Inferior parietal cortex (tissue), 1 donor: ENCODE measurements at regions not wholly inside any gene's neighbourhood (a gene's known extent, or its start where the extent isn't known, plus 50 kb on each side); places are given as distances from the start of the nearest gene placed in this dataset.
A peak's percentile ranks its signal among the peaks of the same experiment; 100 is the strongest.

ENCODE experiments used
- DNase-seq: peaks from one replicate; pipeline ENCODE4 v3.0.0-alpha.2; 2016; ENCODE audit errors: extremely low spot score

- no peak for DNase-seq
Measured at GRCh38 chr12:28601570-28602058, 411.4 kb downstream of the CCDC91 start.

GRCh38 chr12:28602786-28603185, 412.5 kb downstream of the CCDC91 start:
- DNase-seq, result no peak

- no peak for DNase-seq
Measured at GRCh38 chr12:28603239-28603638, 413.0 kb downstream of the CCDC91 start.

- no peak for DNase-seq
Measured at GRCh38 chr12:28603801-28604200, 413.5 kb downstream of the CCDC91 start.

GRCh38 chr12:28604240-28604639, 414.0 kb downstream of the CCDC91 start:
- DNase-seq, result no peak

- DNase-seq, result no peak
Measured at GRCh38 chr12:28606967-28607557, 416.8 kb downstream of the CCDC91 start.

GRCh38 chr12:28610401-28611114, 420.3 kb downstream of the CCDC91 start:
- no peak for DNase-seq

GRCh38 chr12:28611115-28611435, 420.8 kb downstream of the CCDC91 start:
- DNase-seq, result no peak

GRCh38 chr12:28611449-28611848, 421.2 kb downstream of the CCDC91 start:
- no peak for DNase-seq

GRCh38 chr12:28618171-28618570, 427.9 kb downstream of the CCDC91 start:
- DNase-seq, result no peak

- DNase-seq, result no peak
Measured at GRCh38 chr12:28618772-28619171, 428.5 kb downstream of the CCDC91 start.

- DNase-seq, result no peak
Measured at GRCh38 chr12:28620281-28620680, 430.0 kb downstream of the CCDC91 start.

- peak; percentile 43 for DNase-seq
Measured at GRCh38 chr12:28622406-28622805, 432.1 kb downstream of the CCDC91 start.

- DNase-seq, result no peak
Measured at GRCh38 chr12:28626504-28626903, 436.2 kb downstream of the CCDC91 start.

GRCh38 chr12:28629691-28630090, 439.4 kb downstream of the CCDC91 start:
- no peak for DNase-seq

- no peak for DNase-seq
Measured at GRCh38 chr12:28631831-28632230, 441.6 kb downstream of the CCDC91 start.

- no peak for DNase-seq
Measured at GRCh38 chr12:28640519-28640918, 450.3 kb downstream of the CCDC91 start.

GRCh38 chr12:28645436-28645835, 455.2 kb downstream of the CCDC91 start:
- DNase-seq, result no peak

GRCh38 chr12:28645891-28646290, 455.6 kb downstream of the CCDC91 start:
- no peak for DNase-seq

- no peak for DNase-seq
Measured at GRCh38 chr12:28650906-28651305, 460.6 kb downstream of the CCDC91 start.

- no peak for DNase-seq
Measured at GRCh38 chr12:28652239-28652638, 462.0 kb downstream of the CCDC91 start.

- DNase-seq, result no peak
Measured at GRCh38 chr12:28681980-28682379, 467.1 kb upstream of the FAR2 start.

GRCh38 chr12:28683366-28683765, 465.7 kb upstream of the FAR2 start:
- DNase-seq, result no peak
